Brain microvascular endothelial cell (primary cell): ENCODE measurements at regions not wholly inside any gene's neighbourhood (a gene's known extent, or its start where the extent isn't known, plus 50 kb on each side); places are given as distances from the start of the nearest gene placed in this dataset.
A peak's percentile ranks its signal among the peaks of the same experiment; 100 is the strongest.

Experiments
- DNase-seq: peaks from one replicate; pipeline ENCODE4 v3.0.0-alpha.2; 2020
- H3K27ac ChIP-seq: fragments of 250-450 bp; sonication (Bioruptor Pico); 2 replicates; pipeline ENCODE4 v1.5.1; 2020; ENCODE audit warnings: mild to moderate bottlenecking, moderate library complexity
- H3K27me3 ChIP-seq: fragments of 250-450 bp; sonication (Bioruptor Pico); replicated peaks from 2 replicates; pipeline ENCODE4 v1.5.1; 2020; ENCODE audit warnings: mild to moderate bottlenecking
- H3K36me3 ChIP-seq: fragments of 250-450 bp; sonication (Bioruptor Pico); replicated peaks from 2 replicates; pipeline ENCODE4 v1.5.1; 2020; ENCODE audit warnings: mild to moderate bottlenecking
- H3K4me3 ChIP-seq: 2 replicates; pipeline ENCODE4 v1.5.1; 2011; ENCODE audit warnings: low read depth, mild to moderate bottlenecking, control low read depth, low read length, moderate library complexity
- CTCF ChIP-seq: IDR thresholded peaks from 2 replicates; pipeline ENCODE4 v1.5.1; 2011; ENCODE audit warnings: low read depth, mild to moderate bottlenecking, moderate library complexity, low read length, control low read depth, inconsistent platforms; ENCODE audit errors: missing control alignments
- in situ Hi-C: cut with HindIII; loops from 2 replicates; pipeline ENCODE4 v1.10.0; 2017; ENCODE audit warnings: low sequenced_read_pairs, low pct_ligation_motif_present

GRCh38 chr6:147088861-147089260 is 115.4 kb upstream of the STXBP5 start:
- Histone ChIP-seq H3K27me3 (no peaks in the 10 kb centered on the region), H3K27ac (no peak overlapping the region), H3K36me3 (no peaks in the 10 kb centered on the region), H3K4me3 (no peak overlapping the region)
- DNase-seq = no peak
- no peak for TF ChIP-seq CTCF
- in situ Hi-C loops = no loop called here

GRCh38 chr6:147095316-147095715 is 108.9 kb upstream of the STXBP5 start:
- H3K27me3 ChIP-seq = no peaks in the 10 kb centered on the region
- H3K27ac ChIP-seq = no peak overlapping the region
- no peak for TF ChIP-seq CTCF
- DNase-seq = no peak
- in situ Hi-C loops = no loop called here
- H3K4me3 ChIP-seq = no peak overlapping the region
- no peaks in the 10 kb centered on the region for H3K36me3 ChIP-seq

- Histone ChIP-seq H3K4me3 (no peak overlapping the region), H3K27me3 (no peaks in the 10 kb centered on the region), H3K36me3 (no peaks in the 10 kb centered on the region), H3K27ac (peak overlapping the region; percentile 53)
- peak; percentile 89 for DNase-seq
- in situ Hi-C loops = no loop called here
- no peak for TF ChIP-seq CTCF
These were observed 104.2 kb upstream of the STXBP5 start for GRCh38 chr6:147099974-147100373.

GRCh38 chr6:147103007-147103406 is 101.2 kb upstream of the STXBP5 start:
- Histone ChIP-seq H3K27ac (no peak overlapping the region), H3K27me3 (no peaks in the 10 kb centered on the region), H3K4me3 (no peak overlapping the region), H3K36me3 (no peaks in the 10 kb centered on the region)
- TF ChIP-seq CTCF = no peak
- in situ Hi-C loops = no loop called here
- no peak for DNase-seq

- in situ Hi-C loops = no loop called here
These were observed 100.5 kb upstream of the STXBP5 start for GRCh38 chr6:147103694-147104093.

More at GRCh38 chr6:147103694-147104093, 100.5 kb upstream of the STXBP5 start:
- Histone ChIP-seq H3K27me3 (no peaks in the 10 kb centered on the region), H3K4me3 (no peak overlapping the region), H3K36me3 (no peaks in the 10 kb centered on the region), H3K27ac (no peak overlapping the region)
- no peak for TF ChIP-seq CTCF
- no peak for DNase-seq
